Sigmoid colon (tissue), 6 donors: ENCODE measurements at regions not wholly inside any gene's neighbourhood (a gene's known extent, or its start where the extent isn't known, plus 50 kb on each side); places are given as distances from the start of the nearest gene placed in this dataset.

Experiments used
- DNase-seq: peaks from one replicate; pipeline ENCODE4 v3.0.0-alpha.2; 2019
- H3K27ac ChIP-seq, 4 donors: fragments of 200-600 bp; sonication (generic); one replicate each; pipeline ENCODE4 v1.5.1; 2016 to 2019; ENCODE audit warnings: mild to moderate bottlenecking in 1 of 4
- H3K27me3 ChIP-seq, 3 donors: fragments of 200-600 bp; sonication (generic); one replicate each; pipeline ENCODE4 v1.5.1; 2019; ENCODE audit warnings: mild to moderate bottlenecking in 1 of 3
- H3K36me3 ChIP-seq, 4 donors: fragments of 200-600 bp; sonication (generic); one replicate each; pipeline ENCODE4 v1.5.1; 2016 to 2019
- H3K4me1 ChIP-seq, 4 donors: fragments of 200-600 bp; sonication (generic); one replicate each; pipeline ENCODE4 v1.5.1; 2017 to 2019
- H3K4me3 ChIP-seq, 4 donors: fragments of 200-600 bp; sonication (generic); one replicate each; pipeline ENCODE4 v1.5.1; 2017 to 2019; ENCODE audit warnings: mild to moderate bottlenecking in 2 of 4, moderate library complexity in 1 of 4
- H3K9me3 ChIP-seq, 4 donors: fragments of 200-600 bp in 3 of 4; sonication (generic) in 3 of 4; one replicate each; pipeline versions ENCODE4 v1.5.1 to v1.6.1; 2013 to 2019
- EP300 ChIP-seq, 4 donors: sonication (generic); formaldehyde crosslinking; IDR thresholded peaks; one replicate each; pipeline ENCODE4 v1.6.1; 2017; ENCODE audit warnings: antibody characterized with exemption in 4 of 4
- POLR2A ChIP-seq, 2 donors: fragments of 450-650 bp; IDR thresholded peaks; one replicate each; pipeline ENCODE4 v1.6.1; 2016; ENCODE audit warnings: antibody characterized with exemption in 2 of 2, mild to moderate bottlenecking in 2 of 2, moderate library complexity in 2 of 2
- POLR2AphosphoS5 ChIP-seq, 4 donors: sonication (generic); formaldehyde crosslinking; IDR thresholded peaks; one replicate each; pipeline ENCODE4 v1.6.1; 2017; ENCODE audit warnings: antibody characterized with exemption in 4 of 4
- WGBS, 2 donors: extraction: QIAGEN DNeasy Blood & Tissue Kit; methylation state at CpG; one replicate each; pipeline ENCODE4 v1.1.7; 2013; 5-methylcytosine and 5-hydroxymethylcytosine counted together
- intact Hi-C: fragments of 100-400 bp; cut with DNase I; formaldehyde crosslinking; loops from one replicate; pipeline ENCODE4 v1.15.1; 2023
- TF ChIP-seq, protein P1 (sequence below), 4 experiments: fragments of 450-650 bp in 3 of 4; fragments of 200-600 bp in 1 of 4; IDR thresholded peaks; one replicate each; pipeline ENCODE4 v1.5.1; 2016 to 2019; ENCODE audit warnings: antibody characterized with exemption in 4 of 4, mild to moderate bottlenecking in 3 of 4, moderate library complexity in 2 of 4
- donor health status: healthy with polysubstance abuse.
- donor health status: healthy.

DNA sequence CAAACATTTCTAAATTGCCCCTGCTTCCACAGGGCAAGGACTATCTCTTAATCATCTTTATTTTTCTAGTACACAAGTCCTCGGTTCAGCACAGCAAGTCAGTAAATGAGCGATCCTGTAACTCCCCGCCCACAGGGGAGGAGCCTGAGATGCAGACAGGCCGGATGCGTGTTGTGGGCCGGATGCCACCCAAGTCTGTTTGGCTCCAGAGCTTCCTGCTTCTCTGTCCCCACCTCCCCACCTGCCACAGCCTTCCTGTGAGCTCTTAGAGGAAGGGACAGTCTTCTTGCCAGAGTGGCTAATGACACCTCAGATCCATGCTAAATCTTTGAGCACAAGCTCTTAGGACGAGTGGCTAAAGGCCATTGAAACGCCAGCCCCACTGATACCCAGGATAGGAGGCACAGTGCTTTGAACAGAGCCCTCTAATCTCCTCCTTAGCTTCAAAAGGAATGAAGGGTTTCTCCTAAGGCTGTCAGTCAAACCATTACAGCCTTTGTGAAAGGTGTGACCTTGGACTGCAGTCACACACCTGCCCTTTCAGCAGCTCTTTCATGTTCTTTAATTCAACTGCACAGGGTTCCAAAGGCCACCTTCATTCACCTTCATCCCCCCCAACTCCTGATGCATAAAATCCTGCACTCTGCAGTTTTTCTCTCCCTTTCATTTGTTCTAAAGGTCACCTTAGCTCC lies 264.3 kb downstream of the TFAP2C start:
- no peaks in the 10 kb centered on the region for H3K9me3 ChIP-seq
- H3K4me3 ChIP-seq, result no peak overlapping the region
- TF ChIP-seq POLR2A (IDR thresholded peaks at IDR 0.05) (no peak), EP300 (IDR thresholded peaks at IDR 0.05) (no peak), POLR2AphosphoS5 (IDR thresholded peaks at IDR 0.05) (no peak)
- TF ChIP-seq, protein P1, sequence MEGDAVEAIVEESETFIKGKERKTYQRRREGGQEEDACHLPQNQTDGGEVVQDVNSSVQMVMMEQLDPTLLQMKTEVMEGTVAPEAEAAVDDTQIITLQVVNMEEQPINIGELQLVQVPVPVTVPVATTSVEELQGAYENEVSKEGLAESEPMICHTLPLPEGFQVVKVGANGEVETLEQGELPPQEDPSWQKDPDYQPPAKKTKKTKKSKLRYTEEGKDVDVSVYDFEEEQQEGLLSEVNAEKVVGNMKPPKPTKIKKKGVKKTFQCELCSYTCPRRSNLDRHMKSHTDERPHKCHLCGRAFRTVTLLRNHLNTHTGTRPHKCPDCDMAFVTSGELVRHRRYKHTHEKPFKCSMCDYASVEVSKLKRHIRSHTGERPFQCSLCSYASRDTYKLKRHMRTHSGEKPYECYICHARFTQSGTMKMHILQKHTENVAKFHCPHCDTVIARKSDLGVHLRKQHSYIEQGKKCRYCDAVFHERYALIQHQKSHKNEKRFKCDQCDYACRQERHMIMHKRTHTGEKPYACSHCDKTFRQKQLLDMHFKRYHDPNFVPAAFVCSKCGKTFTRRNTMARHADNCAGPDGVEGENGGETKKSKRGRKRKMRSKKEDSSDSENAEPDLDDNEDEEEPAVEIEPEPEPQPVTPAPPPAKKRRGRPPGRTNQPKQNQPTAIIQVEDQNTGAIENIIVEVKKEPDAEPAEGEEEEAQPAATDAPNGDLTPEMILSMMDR (IDR thresholded peaks at IDR 0.05), result no peak
- intact Hi-C loops, result no loop called here
- no peaks in the 10 kb centered on the region for H3K27me3 ChIP-seq
- no peaks in the 10 kb centered on the region for H3K36me3 ChIP-seq
- no peak overlapping the region for H3K27ac ChIP-seq
- WGBS, 2 donors, result 22 to 39% methylated on average over 8 of the region's 8 CpGs
- DNase-seq, result no peak
- no peaks in the 10 kb centered on the region for H3K4me1 ChIP-seq

DNA sequence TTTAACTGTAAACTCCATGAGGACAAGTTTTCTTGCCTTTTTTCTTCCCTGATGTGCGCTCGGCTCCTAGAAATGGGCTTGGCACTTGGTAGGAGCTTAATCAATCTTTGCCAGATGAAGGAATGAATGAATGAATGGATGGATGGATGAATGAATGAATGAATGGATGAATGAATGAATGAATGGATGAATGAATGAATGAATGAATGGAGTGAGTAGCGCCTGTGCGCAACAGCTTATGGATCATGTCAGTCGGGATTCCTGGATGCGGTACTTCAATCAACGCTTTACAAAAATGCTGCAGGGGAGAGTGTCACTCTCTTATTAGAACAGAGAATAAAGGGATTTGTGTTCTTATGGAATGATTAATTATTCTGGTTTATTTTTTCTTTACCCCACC lies 267.3 kb downstream of the TFAP2C start:
- WGBS, 2 donors, result 91 to 98% methylated on average over 7 of the region's 7 CpGs
- TF ChIP-seq, protein P1 (IDR thresholded peaks at IDR 0.05), result no peak
- TF ChIP-seq EP300 (IDR thresholded peaks at IDR 0.05) (no peak), POLR2AphosphoS5 (IDR thresholded peaks at IDR 0.05) (no peak), POLR2A (IDR thresholded peaks at IDR 0.05) (no peak)

DNA sequence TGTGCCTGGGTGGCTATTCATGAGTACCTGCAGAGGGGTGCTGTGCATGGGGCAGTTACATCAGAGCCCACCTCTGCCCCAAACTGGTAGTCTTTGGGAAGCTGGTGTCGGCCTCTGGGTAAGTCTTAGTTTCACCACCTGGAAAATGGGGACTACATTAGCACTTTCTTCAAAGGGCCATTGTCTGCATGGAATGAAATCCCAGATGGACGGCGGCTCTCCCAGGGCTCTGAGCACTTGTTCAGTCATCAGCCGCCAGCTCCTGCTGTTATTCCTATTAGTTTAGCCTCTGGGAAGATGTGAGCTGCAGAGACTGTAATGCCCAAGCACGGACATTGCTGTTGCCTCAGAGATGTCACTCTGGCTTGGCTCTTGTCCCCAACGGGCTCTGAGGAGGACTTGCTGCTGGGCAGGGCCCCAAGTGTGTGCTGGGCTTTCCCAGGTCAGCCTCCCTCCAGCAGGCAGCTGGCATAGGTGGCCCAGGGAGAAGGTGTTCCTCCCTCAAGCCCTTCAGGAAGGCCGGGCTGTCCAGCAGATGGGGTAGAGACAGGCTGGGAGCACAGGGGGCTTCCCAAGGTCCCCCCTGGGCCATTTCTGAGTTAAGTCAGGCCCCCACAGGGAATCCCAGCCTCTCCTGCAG lies 268.3 kb downstream of the TFAP2C start:
- no peak for TF ChIP-seq POLR2AphosphoS5 (IDR thresholded peaks at IDR 0.05)
- no peak for TF ChIP-seq EP300 (IDR thresholded peaks at IDR 0.05)
- TF ChIP-seq POLR2A (IDR thresholded peaks at IDR 0.05), result no peak
- TF ChIP-seq, protein P1 (IDR thresholded peaks at IDR 0.05), result no peak
- Histone ChIP-seq H3K36me3 (no peaks in the 10 kb centered on the region), H3K4me3 (no peak overlapping the region), H3K27me3 (no peaks in the 10 kb centered on the region), H3K9me3 (no peaks in the 10 kb centered on the region), H3K27ac (no peak overlapping the region), H3K4me1 (no peaks in the 10 kb centered on the region)
- WGBS, 2 donors, result 67 to 75% methylated on average over 7 of the region's 7 CpGs
- DNase-seq, result no peak
- intact Hi-C loops, result no loop called here

More for the DNA sequence above, 267.3 kb downstream of the TFAP2C start:
- Histone ChIP-seq H3K9me3 (no peaks in the 10 kb centered on the region), H3K27ac (no peak overlapping the region), H3K36me3 (no peaks in the 10 kb centered on the region), H3K27me3 (no peaks in the 10 kb centered on the region), H3K4me3 (no peak overlapping the region), H3K4me1 (no peaks in the 10 kb centered on the region)
- intact Hi-C loops, result no loop called here
- DNase-seq, result no peak

DNA sequence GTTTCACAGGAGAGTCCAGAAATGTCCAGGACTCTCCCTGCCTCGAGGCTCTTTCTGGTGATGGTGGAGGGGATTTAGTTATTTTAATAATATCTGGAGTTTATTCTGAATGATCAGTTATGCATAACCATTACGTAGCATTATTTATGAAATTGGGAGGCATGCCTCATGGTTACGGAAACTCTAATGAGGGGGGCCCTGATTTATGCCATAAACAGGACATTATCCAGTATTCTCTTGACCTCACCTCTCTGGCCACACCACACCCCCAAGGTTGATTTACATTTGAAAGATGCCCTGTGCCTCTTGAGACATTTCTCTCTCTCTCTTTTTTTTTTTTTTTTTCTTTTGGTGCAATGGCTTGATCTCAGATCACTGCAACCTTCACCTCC lies 268.8 kb downstream of the TFAP2C start:
- H3K9me3 ChIP-seq, result no peaks in the 10 kb centered on the region
- intact Hi-C loops, result no loop called here
- 69 to 86% methylated on average over 3 of the region's 3 CpGs for WGBS, 2 donors
- no peak for DNase-seq
- TF ChIP-seq POLR2AphosphoS5 (IDR thresholded peaks at IDR 0.05) (no peak), POLR2A (IDR thresholded peaks at IDR 0.05) (no peak), EP300 (IDR thresholded peaks at IDR 0.05) (no peak)
- TF ChIP-seq, protein P1 (IDR thresholded peaks at IDR 0.05), result no peak
- no peak overlapping the region for H3K4me3 ChIP-seq
- no peaks in the 10 kb centered on the region for H3K36me3 ChIP-seq
- no peaks in the 10 kb centered on the region for H3K4me1 ChIP-seq
- H3K27ac ChIP-seq, result no peak overlapping the region
- H3K27me3 ChIP-seq, result no peaks in the 10 kb centered on the region
